Inferior parietal cortex (tissue), 1 donor: ENCODE measurements at regions not wholly inside any gene's neighbourhood (a gene's known extent, or its start where the extent isn't known, plus 50 kb on each side); places are given as distances from the start of the nearest gene placed in this dataset.

Source experiments
- DNase-seq: peaks from one replicate; pipeline ENCODE4 v3.0.0-alpha.2; 2016; ENCODE audit errors: extremely low spot score

DNA sequence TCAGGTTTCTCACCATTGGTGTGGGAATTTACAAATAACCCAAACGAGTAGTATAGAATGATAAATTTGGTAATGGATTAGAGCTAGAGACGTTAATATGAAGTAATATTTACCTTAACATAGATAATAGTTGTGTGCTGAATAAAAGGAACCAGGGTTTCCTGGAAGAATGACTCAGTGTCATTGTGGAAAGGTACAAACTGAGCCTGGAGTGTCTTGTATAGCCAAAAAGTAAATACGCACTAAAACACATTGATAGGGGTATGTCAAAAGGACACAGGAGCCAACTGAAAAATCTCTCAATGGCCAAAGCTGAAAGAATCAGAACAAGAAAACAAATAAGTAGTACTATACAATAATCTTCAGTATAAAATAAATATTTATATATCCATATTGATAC is 363.5 kb downstream of the SLCO4C1 start:
- DNase-seq = no peak

DNA sequence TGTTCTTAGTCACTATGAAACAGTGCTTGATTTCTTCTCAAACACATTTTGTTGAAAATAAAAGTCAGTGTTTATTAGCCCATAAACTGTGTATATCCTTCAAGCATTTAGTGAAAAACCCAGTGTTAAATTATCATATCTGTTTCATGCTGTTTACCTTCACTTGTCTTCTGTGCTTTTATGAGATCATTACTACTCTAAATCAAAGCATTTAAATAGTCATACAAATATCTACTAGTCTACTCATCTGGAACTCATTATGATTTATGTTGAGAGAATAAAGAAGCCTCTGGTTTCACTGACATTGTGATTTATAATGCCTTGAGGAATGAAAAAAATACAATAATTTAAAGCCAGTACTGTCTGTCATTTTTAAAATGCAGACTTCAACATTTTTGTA is 366.5 kb downstream of the SLCO4C1 start:
- no peak for DNase-seq

DNA sequence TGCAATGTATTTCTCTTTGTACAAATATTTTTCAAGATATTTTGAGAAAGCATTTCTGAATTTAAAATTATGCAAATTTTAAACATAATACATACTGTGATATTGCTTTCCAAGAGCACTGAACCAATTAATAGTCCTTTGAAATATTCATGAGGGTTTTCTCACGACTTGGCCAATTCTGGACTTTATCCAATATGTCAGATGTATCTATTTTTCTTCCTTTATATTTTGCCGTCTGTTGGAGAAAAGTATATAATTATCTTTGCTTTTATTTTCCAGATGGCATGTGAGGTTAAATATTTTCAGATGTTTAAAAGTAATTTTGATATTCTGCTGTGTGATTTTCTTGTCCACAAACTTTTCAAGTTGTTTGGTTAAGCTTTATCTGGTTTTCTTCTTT is 378.9 kb downstream of the SLCO4C1 start:
- DNase-seq = no peak

DNA sequence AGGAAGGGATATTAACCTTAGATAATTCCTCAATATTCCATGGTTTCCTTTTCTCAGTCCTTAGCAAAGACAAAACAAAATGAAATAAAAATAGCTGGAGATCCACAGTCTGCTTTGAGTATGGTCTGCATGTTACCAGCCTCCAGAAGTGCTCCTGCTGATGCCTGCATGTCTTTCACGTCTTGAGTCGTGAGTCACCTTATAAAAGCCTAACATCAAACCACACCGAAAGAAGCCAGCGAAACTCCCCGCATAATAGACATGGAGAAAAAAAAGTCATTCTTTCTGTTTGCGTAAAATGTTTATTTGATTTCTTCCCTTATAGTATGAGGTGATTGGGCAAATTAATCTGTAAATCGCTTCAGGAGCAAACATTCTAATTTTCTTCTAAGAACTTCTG is 380.5 kb downstream of the SLCO4C1 start:
- DNase-seq = no peak

DNA sequence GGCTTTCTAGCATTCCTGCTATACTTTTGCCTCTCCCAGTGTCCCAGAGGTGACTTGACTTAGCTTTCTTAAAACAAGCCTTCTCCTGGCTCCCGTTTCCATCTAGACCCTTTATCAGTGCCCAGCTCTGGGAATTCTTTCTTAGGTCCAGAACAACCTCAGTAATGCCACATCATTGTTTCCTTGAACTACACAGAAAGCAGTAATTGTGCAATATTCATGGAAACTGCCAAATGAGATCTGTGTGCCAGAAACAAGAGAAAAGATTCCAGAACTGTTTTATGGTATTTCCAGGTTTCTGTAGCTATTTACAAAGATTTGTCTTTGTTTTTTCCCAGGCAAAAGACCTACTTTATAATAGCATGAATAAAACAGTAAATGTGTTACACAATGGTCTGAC is 391.3 kb downstream of the SLCO4C1 start:
- no peak for DNase-seq

DNA sequence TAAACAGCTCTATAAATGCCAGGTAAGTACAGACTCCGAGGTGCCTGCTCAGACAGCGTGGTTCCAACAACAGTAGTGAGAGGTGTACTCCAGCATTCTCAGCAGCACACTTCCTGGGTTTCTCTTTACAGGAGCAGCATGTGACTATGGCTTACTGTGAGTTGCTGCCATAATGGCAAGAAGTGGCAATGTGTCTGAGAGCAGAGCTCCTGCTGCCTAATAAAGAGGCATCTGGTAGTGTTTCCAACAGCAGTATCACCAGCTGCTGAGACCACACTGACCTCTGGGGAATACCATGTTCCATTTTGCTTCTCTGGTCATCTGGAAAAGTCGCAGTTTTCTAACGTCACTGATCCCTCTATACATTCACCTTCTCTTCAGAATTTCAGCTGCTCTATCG is 398.2 kb downstream of the SLCO4C1 start:
- DNase-seq = no peak

DNA sequence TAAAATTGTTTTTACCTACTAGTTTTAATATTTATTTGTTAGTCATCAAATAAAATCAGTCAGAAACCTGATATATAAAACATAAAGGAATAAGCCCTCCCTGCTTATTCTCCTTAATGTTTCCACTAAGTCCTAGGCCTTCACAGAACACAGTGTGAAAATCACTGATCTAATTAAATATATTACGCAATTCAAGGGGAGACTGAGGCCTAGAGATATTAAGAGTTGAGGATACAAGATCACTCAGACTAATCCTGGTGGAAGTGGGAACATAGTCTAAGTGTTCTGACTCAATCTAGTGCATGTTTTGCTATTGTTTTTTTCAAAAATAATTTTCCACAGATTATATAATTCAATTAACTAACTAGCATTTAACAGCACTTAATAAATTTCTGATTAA is 401.1 kb downstream of the SLCO4C1 start:
- DNase-seq = no peak

DNA sequence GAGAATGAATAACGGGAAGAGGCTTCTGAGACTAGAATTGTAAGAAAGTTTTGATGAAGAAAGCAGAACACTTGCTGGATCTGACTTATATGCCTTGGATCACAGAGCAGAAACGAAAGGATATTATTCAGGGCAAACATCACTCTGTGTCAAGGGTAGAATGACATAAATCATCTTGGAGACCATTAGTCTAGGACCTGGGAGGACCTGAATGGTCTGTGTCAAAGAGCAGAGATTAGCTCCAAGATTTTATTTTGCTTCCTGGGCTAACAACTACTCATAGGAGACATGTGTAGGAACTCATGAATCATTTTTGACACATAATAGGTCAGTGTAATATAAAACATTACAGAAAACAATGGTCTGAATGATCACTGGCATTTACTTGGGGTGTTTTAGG is 417.9 kb downstream of the SLCO4C1 start:
- no peak for DNase-seq

DNA sequence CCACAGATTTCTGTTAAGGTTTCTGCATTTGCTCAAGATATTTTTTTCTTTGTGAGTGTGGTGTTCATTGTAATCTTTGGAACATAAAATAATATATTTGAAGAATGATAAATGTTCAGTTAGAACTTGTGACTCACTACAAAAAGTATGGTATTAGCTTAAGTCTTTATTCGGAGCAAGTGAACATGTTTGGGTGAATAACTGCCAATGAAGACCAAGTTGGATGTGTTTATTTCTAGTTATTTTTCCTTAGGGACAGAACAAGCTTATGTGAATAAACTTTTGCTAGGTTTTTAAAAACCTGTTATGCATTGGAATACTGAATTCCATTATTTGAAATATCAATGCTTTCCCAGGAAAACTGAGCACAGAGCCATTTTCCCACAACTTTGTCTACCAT is 418.6 kb downstream of the SLCO4C1 start:
- no peak for DNase-seq

DNA sequence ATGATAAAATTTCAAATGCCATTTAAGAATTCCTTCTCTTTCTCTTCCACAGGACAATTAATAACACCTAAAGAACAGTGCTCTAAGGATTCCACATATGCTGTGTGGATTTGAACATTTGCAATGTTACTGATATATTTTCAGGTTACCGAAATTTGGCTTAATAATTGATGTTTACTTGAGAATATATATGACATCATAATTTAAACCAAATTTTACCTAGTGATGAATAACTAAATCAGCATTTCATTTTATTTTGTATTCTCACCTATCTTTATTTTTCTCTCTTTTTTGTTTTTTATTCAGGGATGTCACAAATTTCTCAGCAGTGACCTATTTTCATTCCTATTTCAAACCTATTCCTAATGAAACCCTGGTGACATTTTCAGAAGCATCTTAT is 429.6 kb downstream of the SLCO4C1 start:
- no peak for DNase-seq

DNA sequence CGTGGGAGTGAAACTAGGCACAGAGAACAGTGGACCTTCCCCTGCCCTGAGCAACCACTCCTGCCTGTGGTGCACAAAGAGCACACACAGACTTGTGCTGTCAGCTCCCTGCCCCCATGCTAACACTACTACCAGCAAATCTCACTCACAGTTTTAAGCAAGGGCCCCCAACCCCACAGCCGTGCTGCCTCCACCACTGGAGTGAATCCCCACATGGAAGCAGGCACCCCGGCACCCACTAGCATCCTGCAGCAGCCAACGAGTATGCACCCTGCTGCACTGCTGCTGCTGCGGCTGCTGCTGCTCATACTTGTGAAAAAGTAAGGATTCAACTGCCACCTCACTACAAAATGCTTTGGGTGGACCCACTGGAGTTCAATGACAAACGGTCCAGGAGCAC is 435.5 kb downstream of the SLCO4C1 start:
- no peak for DNase-seq

DNA sequence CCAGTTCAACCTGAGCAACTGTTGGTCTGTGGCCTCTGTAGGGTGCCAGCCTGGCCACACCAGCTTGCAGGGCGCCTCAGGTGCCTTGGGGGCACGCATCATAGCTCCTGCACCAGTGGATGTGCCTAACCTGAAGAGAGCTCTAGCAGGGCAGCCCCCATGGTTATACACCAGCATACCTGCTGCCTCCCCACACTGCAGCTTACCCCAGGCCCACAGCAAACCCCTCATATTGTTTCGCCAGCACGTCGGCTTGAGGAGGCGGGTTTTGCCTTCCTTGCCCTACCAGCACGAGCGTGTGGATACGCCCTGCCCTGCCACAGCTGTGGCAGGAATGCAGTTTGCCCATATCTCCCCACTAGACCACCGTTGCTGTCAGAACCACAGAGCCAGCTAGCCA is 435.9 kb downstream of the SLCO4C1 start:
- DNase-seq = no peak

DNA sequence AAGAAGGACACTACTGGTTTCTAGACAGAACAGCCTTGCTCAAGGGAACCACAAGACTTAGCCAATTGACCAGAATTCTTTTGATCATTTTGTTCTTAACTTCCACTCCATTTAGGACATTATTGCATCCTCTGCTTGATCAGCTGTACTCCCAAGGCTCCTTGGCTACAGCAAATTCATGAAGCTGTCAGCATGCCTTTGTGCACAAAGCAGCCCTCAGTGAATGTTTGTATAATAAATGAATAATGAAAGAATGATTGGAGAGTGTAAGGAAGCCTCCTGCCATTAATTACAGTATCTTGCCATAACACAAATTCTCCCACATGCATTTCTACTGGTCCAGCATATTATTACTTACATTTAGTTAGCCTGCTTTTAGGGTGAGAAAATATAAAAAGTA is 449.6 kb downstream of the SLCO4C1 start:
- no peak for DNase-seq

DNA sequence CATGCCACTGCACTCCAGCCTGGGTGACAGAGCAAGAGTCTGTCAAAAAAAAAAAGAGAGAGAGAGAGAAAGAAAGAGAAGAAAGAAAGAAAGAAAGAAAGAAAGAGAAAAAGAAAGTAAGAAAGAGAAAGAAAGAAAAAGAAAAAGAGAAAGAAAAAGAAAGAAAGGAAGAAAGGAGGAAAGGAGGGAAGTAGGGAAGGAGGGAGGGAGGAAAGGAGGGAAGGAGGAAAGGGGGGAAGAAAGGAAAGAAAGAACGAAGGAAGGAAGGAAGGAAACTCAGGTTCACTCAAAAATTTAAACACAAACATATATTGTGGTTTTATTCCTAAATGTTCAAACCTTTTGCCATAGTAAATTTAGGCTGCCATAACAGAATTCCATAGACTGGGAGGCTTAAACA is 453.0 kb downstream of the SLCO4C1 start:
- DNase-seq = no peak

DNA sequence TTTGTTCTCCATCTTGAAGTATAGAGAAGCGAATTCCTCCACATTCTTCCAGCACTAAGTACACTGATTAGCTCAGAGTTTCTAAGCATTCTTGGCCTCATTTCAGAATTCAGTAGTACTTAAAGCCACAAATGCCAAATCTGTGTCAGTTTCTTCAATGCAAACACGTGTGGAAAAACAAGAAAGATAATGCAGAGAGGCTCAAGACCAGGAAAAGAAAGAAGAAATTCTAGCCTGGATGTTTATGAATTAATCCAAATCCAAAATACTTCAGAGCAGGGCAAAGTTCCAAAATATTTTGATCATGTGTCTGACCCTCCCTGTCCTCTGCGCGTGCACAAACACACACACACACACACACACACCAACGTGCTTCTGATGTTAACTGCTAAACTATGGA is 457.6 kb downstream of the SLCO4C1 start:
- DNase-seq = no peak

DNA sequence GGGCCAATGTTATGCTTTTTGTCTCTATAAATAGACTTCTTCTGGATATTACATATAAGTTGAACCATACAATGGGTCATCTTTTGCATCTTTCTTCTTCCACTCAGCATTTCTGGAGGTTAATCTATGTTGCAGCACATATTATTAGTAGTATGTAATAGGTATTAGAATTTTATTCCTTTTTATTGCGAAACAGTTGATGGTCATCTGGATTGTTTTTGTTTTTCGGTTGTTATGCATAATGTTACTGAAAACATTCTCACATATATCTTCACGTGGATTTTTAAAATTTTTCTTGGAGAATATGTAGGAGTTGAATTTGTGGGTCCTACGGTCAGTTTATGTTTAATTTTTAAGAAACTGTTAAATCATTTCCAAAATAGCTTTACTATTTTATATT is 466.8 kb downstream of the SLCO4C1 start:
- DNase-seq = no peak

DNA sequence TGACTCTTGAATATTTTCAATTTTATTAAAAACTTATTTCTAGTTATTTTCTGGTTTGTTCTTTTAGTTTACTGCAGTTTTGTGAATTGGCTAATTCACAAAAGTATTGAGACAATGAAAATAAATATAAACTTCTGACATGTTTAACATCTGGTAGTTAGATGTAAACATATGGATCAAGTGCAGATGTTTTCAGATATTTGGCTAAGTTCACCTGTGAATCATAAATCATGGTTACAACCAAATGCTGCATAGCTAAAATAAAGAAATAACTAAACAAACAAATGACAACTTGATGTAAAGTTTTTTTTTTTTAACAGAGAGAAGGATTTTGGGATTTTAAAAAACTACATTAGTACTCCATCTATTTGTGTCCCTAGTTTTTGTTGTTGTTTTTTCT is 484.6 kb downstream of the SLCO4C1 start:
- no peak for DNase-seq

DNA sequence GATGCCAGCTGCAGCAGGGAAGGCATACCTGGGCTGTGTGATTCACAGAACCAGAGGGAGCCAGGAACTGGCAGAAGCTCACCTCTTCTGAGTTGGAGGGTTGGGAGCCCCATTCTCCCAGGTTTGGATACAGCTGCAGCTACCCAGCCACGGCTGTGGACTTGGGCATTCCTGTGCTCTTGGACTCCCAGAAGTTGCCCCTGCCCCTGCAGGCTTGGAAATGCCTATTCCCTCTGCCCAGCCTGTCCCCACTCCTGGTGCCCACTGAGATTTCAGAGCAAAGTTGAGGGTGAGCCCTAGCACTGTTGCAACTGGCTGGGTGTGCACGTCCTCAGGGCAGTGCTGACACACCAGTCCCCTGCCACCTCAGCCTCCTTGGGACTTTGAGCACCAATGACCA is 489.7 kb downstream of the SLCO4C1 start:
- DNase-seq = no peak

DNA sequence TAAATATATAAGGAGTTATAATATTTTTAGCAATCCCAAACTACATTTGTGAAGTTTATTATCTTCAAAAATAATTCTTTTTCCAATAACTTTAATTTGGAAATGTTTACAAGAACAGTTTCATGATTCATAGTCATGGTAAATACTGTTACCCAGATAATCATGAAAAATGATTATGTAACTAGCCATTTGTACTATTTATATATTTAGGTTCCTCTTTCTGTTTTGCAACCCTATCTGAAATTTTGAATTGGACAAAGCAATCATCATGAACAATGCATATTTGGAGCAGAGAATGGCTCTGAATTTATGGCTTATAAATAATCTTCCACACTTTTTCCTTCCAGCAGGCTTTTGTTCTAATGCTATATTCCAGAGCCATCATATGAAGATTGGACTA is 499.7 kb downstream of the SLCO4C1 start:
- DNase-seq = no peak

DNA sequence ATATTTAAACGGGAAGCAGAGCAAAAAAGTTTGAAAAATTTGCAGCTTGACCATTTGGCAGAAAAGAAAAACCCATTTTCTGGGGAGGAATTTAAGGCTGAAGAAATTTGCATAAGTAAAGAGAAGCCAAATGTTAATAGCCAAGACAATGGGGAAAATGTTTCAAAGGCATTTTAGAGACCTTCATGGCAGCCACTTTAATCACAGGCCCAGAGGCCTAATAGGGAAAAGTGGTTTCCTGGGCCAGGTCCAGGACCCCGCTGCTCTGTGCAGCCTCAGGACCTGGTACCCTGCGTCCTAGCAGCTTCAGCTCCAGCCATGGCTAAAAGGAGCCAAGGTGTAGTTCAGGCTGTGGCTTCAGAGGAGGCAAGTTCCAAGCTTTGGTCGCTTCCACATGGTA is 507.3 kb downstream of the SLCO4C1 start:
- no peak for DNase-seq

DNA sequence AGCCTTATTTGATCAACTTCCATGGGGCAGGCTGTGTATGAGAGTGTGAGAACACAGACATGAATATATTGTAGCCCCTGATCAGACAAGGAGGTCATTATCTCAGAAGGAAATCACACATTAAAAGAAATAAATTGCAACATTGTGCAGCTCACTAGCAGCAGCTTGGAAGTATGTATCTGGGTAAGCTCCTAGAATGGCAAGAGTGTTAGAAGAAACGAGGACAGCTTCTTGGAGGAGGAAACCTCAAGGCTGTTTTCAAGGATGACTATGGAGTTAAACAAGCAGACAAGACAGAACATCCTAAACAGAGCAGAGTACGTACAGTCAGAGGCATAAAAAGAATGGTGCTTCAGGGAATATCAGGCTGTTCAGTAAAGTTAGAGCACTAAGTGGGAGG is 511.0 kb downstream of the SLCO4C1 start:
- no peak for DNase-seq

DNA sequence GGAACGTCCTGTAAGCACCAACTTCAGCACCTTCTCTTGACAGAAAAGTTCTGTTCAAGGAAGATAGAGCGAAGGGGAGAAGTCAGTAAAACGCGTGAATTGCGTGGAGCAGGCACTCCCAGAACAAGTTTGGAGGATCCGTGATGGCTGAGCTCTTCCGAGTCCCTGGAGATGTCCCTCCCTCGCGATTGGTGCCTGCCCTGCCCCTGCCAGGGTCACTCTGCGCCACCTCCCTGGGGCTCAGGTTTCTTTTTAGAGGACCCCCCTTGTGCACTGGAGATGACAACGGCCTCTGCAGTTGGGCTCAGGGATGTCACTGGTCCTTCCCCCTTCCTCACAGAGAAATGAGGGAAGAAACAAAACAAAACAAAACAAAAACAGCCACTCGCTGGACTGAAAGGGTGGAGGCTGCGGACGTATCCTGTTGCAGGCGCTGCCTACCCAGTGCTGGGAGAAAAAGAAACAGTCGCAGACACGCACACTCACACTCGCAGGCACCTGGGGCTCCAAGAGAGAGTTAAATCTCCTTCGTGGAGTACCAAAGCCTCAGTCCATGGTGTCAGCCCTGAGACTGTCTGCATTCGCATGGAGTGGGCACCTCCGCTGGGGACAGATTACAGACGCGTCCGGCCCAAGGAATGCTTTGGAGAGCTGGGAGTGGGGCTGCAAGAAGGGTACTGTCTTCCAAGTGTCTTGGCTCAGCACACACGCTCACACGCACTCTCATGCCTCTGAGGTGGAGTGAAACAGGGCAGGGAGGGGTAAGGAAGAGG is 512.7 kb downstream of the SLCO4C1 start:
- DNase-seq = no peak

DNA sequence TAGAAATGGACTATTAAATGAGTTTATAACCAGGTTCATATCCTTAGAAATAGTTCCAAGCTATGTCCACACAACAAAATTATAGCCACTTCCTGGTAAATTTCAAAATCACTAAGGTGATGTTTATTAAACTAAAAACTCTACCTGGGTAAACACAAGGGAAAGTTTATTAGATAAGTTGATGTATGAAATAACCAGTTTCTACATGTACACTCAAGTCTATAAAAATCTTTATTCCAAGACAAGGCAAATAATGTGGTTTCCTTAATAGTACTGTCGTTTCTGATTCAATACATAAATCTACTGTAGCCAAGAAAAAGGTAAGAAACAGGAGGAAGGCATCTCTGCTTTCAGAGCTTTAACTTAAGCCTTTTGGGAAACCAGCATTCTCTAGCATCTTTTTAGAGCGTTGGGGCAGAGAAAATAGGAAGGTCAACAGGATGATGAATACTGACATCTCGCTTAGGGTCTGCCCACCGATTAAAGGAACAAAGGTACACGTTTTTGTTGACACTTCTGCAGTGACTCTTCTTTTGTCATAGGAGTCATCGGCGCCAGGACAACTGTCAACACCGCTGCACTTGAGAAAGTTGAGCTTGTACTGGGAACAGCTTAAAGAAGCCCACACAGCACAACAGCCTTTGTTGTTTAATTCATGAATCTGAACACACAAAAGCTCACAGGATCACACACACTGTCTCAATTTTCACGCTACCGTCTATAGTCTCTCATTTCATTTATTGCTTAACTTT is 513.6 kb downstream of the SLCO4C1 start:
- no peak for DNase-seq

DNA sequence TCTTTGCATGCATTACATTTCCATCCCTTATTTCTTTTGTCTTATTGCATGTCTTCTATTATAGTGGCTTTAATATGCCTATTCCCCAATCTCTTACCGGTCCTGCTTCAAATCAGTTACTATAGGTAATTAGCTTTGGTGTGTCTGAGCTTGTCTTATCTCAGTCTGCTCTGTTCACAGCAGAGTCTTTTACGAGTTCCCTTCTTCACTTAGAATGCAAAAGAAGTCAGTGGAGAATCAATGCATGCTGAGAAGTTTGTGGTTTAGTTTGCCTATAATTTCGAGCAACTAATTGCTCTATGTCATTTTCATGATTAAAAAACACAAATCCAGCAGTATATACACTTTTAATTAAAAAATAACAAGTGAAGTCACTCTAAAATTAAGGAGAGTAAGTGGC is 545.0 kb downstream of the SLCO4C1 start:
- no peak for DNase-seq
